SK-N-SH (cell line): ENCODE measurements at regions not wholly inside any gene's neighbourhood (a gene's known extent, or its start where the extent isn't known, plus 50 kb on each side); places are given as distances from the start of the nearest gene placed in this dataset.

Experiments used
- CTCF ChIA-PET: fragments of 300-600, 350-600 bp; formaldehyde crosslinking; extraction: SDS; loops from one replicate; lab custom pipeline; 2021; lab: Yijun Ruan, JAX
- POLR2A ChIA-PET: fragments of 350-600 bp; sonication (Branson Sonifier 250); formaldehyde crosslinking; extraction: SDS; loops from one replicate; lab custom pipeline; 2020; ENCODE audit warnings: antibody characterized with exemption, inconsistent platforms; lab: Yijun Ruan, JAX
- DNase-seq: peaks from one replicate; pipeline ENCODE4 v3.0.0; 2012
- H2AFZ ChIP-seq: fragments of 200-600 bp; sonication (generic); 2 replicates; pipeline ENCODE4 v1.8.1; 2016; ENCODE audit warnings: antibody characterized with exemption, mild to moderate bottlenecking, low read depth
- H3F3A ChIP-seq: fragments of 200-600 bp; sonication (generic); replicated peaks from 2 replicates; pipeline ENCODE3; 2016; ENCODE audit warnings: antibody characterized with exemption, mild to moderate bottlenecking; ENCODE audit not compliant: insufficient read depth
- H3K27ac ChIP-seq, 2 experiments: fragments of 200-500 bp in 1 of 2; fragments of 200-600 bp in 1 of 2; sonication (Bioruptor generic) in 1 of 2; sonication (generic), shearing (Covaris generic) in 1 of 2; 2 replicates each; pipeline versions ENCODE4 v1.5.1 to v1.6.1; 2014 to 2016; ENCODE audit warnings: low read depth in 2 of 2, inconsistent platforms in 1 of 2, low read length in 1 of 2, mild to moderate bottlenecking in 1 of 2, mixed read lengths in 1 of 2
- H3K27me3 ChIP-seq: fragments of 200-600 bp; sonication (generic), shearing (Covaris generic); 2 replicates; pipeline ENCODE4 v1.6.1; 2016; ENCODE audit warnings: mixed run types; ENCODE audit not compliant: insufficient read depth
- H3K36me3 ChIP-seq, 2 experiments: fragments of 200-500 bp in 1 of 2; fragments of 200-600 bp in 1 of 2; sonication (Bioruptor generic) in 1 of 2; sonication (generic) in 1 of 2; replicated peaks in 1 of 2; 2 replicates each; pipeline versions ENCODE3 to v1.5.1; 2014 to 2016; ENCODE audit warnings: low read length in 1 of 2, mild to moderate bottlenecking in 1 of 2; ENCODE audit not compliant: insufficient read depth in 2 of 2, control insufficient read depth in 1 of 2
- H3K4me1 ChIP-seq, 2 experiments: fragments of 200-500 bp in 1 of 2; fragments of 200-600 bp in 1 of 2; sonication (Bioruptor generic) in 1 of 2; sonication (generic), shearing (Covaris generic) in 1 of 2; 2 replicates each; pipeline versions ENCODE4 v1.5.1 to v1.6.1; 2014 to 2016; ENCODE audit warnings: low read depth in 1 of 2, low read length in 1 of 2, mixed run types in 1 of 2; ENCODE audit not compliant: insufficient read depth in 2 of 2, control insufficient read depth in 1 of 2
- H3K4me2 ChIP-seq: fragments of 200-600 bp; sonication (generic), shearing (Covaris generic); 2 replicates; pipeline ENCODE4 v1.6.1; 2017; ENCODE audit warnings: mixed run types
- H3K4me3 ChIP-seq, 2 experiments: fragments of 200-500 bp in 1 of 2; fragments of 200-600 bp in 1 of 2; sonication (Bioruptor generic) in 1 of 2; sonication (generic), shearing (Covaris generic) in 1 of 2; 2 replicates each; pipeline versions ENCODE4 v1.5.1 to v1.8.1; 2014 to 2016; ENCODE audit warnings: low read depth in 2 of 2, inconsistent platforms in 1 of 2, low read length in 1 of 2, mild to moderate bottlenecking in 1 of 2, mixed read lengths in 1 of 2, moderate library complexity in 1 of 2
- H3K79me2 ChIP-seq: fragments of 200-600 bp; sonication (generic); 2 replicates; pipeline ENCODE4 v1.8.1; 2017; ENCODE audit warnings: mild to moderate bottlenecking; ENCODE audit not compliant: insufficient read depth
- H3K9ac ChIP-seq: fragments of 200-600 bp; sonication (generic); 2 replicates; pipeline ENCODE4 v1.6.1; 2017; ENCODE audit warnings: mixed run types
- H3K9me2 ChIP-seq: fragments of 200-600 bp; sonication (generic); 2 replicates; pipeline ENCODE4 v1.6.1; 2017; ENCODE audit warnings: mixed run types
- H3K9me3 ChIP-seq: fragments of 200-600 bp; sonication (generic); 2 replicates; pipeline ENCODE4 v1.6.1; 2017; ENCODE audit warnings: mixed run types, mild to moderate bottlenecking, moderate library complexity
- H4K20me1 ChIP-seq: fragments of 200-600 bp; sonication (generic); 2 replicates; pipeline ENCODE4 v1.6.1; 2017; ENCODE audit warnings: mild to moderate bottlenecking, mixed run types; ENCODE audit not compliant: insufficient read depth
- CHD2 ChIP-seq: fragments of 150-350 bp; IDR thresholded peaks from 2 replicates; pipeline ENCODE4 v1.6.1; 2018; ENCODE audit warnings: low read length; ENCODE audit not compliant: partially characterized antibody
- ELF1 ChIP-seq: IDR thresholded peaks from 2 replicates; pipeline ENCODE4 v1.4.0; 2012
- EP300 ChIP-seq, 2 experiments: IDR thresholded peaks; 2 replicates each; pipeline versions ENCODE4 v1.4.0 to v1.6.1; 2012; ENCODE audit warnings: borderline replicate concordance in 1 of 2, low read depth in 1 of 2, low read length in 1 of 2
- GABPA ChIP-seq: IDR thresholded peaks from 2 replicates; pipeline ENCODE4 v1.4.0; 2012; ENCODE audit warnings: low read depth, mild to moderate bottlenecking
- JUND ChIP-seq: IDR thresholded peaks from 2 replicates; pipeline ENCODE4 v1.4.0; 2012
- MAX ChIP-seq: IDR thresholded peaks from 2 replicates; pipeline ENCODE4 v1.4.0; 2012; ENCODE audit warnings: low read depth
- NFIC ChIP-seq: IDR thresholded peaks from 2 replicates; pipeline ENCODE4 v1.4.0; 2012; ENCODE audit warnings: borderline replicate concordance
- PBX3 ChIP-seq: IDR thresholded peaks from 2 replicates; pipeline ENCODE4; 2012
- POLR2AphosphoS5 ChIP-seq: IDR thresholded peaks from 2 replicates; pipeline ENCODE4 v1.6.1; 2012; ENCODE audit warnings: low read depth, low read length
- RAD21 ChIP-seq: IDR thresholded peaks from 2 replicates; pipeline ENCODE4 v1.6.1; 2012; ENCODE audit warnings: mild to moderate bottlenecking, low read length
- RFX5 ChIP-seq: IDR thresholded peaks from 2 replicates; pipeline ENCODE4 v1.6.1; 2012; ENCODE audit warnings: mild to moderate bottlenecking, improper control_type of control experiment, low read length
- RXRA ChIP-seq: IDR thresholded peaks from 2 replicates; pipeline ENCODE4 v1.4.0; 2012; ENCODE audit warnings: low read depth, mild to moderate bottlenecking, borderline replicate concordance
- SIN3A ChIP-seq: IDR thresholded peaks from 2 replicates; pipeline ENCODE4 v1.6.1; 2012; ENCODE audit warnings: low read depth, mild to moderate bottlenecking, low read length, moderate library complexity, borderline replicate concordance
- SMC3 ChIP-seq: IDR thresholded peaks from 2 replicates; pipeline ENCODE4 v1.6.1; 2012; ENCODE audit warnings: low read depth, low read length, improper control_type of control experiment
- TEAD4 ChIP-seq: IDR thresholded peaks from 2 replicates; pipeline ENCODE4 v1.4.0; 2012; ENCODE audit warnings: mild to moderate bottlenecking, borderline replicate concordance; ENCODE audit not compliant: insufficient read depth
- USF1 ChIP-seq: IDR thresholded peaks from 2 replicates; pipeline ENCODE4 v1.4.0; 2012; ENCODE audit warnings: low read depth, borderline replicate concordance
- YY1 ChIP-seq: IDR thresholded peaks from 2 replicates; pipeline ENCODE4 v1.4.0; 2012; ENCODE audit warnings: low read depth, mild to moderate bottlenecking
- ZBTB33 ChIP-seq: IDR thresholded peaks from 2 replicates; pipeline ENCODE4 v1.4.0; 2012; ENCODE audit warnings: low read depth, borderline replicate concordance
- WGBS: methylation state at CpG from one replicate; pipeline ENCODE4 v1.1.6; 2017; ENCODE audit warnings: low lambda C conversion rate; 5-methylcytosine and 5-hydroxymethylcytosine counted together
- TF ChIP-seq, protein P1 (sequence below): fragments of 150-350 bp; IDR thresholded peaks from 2 replicates; pipeline ENCODE4 v1.6.1; 2016; ENCODE audit warnings: mild to moderate bottlenecking, low read depth, low read length
- TF ChIP-seq, protein P2 (sequence below): IDR thresholded peaks from 2 replicates; pipeline ENCODE4 v1.6.1; 2012; ENCODE audit warnings: mild to moderate bottlenecking, low read depth, low read length, moderate library complexity

- Histone ChIP-seq H3K4me3 (no peak overlapping the region), H3K4me1 (no peaks in the 10 kb centered on the region), H3K9me2 (no peaks in the 10 kb centered on the region), H3K36me3 (no peaks in the 10 kb centered on the region), H3K9me3 (no peaks in the 10 kb centered on the region), H3K27ac (no peak overlapping the region), H3K9ac (no peak overlapping the region)
- 30% methylated on average over 2 of the region's 2 CpGs for WGBS
- CTCF ChIA-PET = no interaction called here
- TF ChIP-seq, protein P1, sequence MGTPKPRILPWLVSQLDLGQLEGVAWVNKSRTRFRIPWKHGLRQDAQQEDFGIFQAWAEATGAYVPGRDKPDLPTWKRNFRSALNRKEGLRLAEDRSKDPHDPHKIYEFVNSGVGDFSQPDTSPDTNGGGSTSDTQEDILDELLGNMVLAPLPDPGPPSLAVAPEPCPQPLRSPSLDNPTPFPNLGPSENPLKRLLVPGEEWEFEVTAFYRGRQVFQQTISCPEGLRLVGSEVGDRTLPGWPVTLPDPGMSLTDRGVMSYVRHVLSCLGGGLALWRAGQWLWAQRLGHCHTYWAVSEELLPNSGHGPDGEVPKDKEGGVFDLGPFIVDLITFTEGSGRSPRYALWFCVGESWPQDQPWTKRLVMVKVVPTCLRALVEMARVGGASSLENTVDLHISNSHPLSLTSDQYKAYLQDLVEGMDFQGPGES = no peak
- no peak for TF ChIP-seq MAX
- TF ChIP-seq, all 33 proteins: peak for 0
- Histone ChIP-seq H3K79me2 (no peaks in the 10 kb centered on the region), H3F3A (no peaks in the 10 kb centered on the region), H3K27me3 (no peaks in the 10 kb centered on the region), H3K4me2 (no peak overlapping the region), H2AFZ (no peak overlapping the region), H4K20me1 (no peaks in the 10 kb centered on the region)
- no peak for DNase-seq
- POLR2A ChIA-PET = no interaction called here
Observed at GRCh38 chr14:38693423-38693822, 409.6 kb downstream of the SEC23A start.

DNA sequence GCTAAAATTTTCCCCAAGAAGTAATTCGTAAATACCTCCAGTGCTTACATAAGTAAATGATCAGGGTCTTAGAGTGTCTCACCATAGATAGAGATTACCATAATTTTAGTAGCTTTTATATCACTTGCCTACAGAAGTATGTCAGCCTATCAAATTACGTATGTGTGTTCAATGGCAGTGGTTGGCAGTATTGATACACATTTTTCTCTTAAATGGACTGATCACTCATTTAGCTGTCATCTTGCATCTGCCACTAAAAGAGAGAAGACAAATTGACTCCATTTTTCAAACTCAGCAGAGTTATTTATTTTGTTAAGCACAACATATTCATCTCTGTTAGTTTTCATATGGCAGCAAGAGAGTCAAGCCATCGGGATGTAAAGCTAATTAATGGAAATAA, 413.1 kb upstream of the CLEC14A start:
- Histone ChIP-seq H3K4me1 (no peaks in the 10 kb centered on the region), H3K4me2 (no peak overlapping the region), H3K79me2 (no peaks in the 10 kb centered on the region), H3K4me3 (no peak overlapping the region), H3K27ac (no peak overlapping the region), H3F3A (no peaks in the 10 kb centered on the region), H2AFZ (no peak overlapping the region), H3K9me3 (no peaks in the 10 kb centered on the region), H3K9me2 (no peaks in the 10 kb centered on the region), H4K20me1 (no peaks in the 10 kb centered on the region), H3K27me3 (no peaks in the 10 kb centered on the region), H3K36me3 (no peaks in the 10 kb centered on the region), H3K9ac (no peak overlapping the region)
- DNase-seq = no peak
- CTCF ChIA-PET = no interaction called here
- POLR2A ChIA-PET = no interaction called here
- WGBS = 0% methylated on average over 3 of the region's 3 CpGs
- no peak for TF ChIP-seq CHD2
- TF ChIP-seq JUND = no peak
- no peak for TF ChIP-seq ELF1
- TF ChIP-seq SIN3A = no peak
- TF ChIP-seq RFX5 = no peak
- TF ChIP-seq, protein P2, sequence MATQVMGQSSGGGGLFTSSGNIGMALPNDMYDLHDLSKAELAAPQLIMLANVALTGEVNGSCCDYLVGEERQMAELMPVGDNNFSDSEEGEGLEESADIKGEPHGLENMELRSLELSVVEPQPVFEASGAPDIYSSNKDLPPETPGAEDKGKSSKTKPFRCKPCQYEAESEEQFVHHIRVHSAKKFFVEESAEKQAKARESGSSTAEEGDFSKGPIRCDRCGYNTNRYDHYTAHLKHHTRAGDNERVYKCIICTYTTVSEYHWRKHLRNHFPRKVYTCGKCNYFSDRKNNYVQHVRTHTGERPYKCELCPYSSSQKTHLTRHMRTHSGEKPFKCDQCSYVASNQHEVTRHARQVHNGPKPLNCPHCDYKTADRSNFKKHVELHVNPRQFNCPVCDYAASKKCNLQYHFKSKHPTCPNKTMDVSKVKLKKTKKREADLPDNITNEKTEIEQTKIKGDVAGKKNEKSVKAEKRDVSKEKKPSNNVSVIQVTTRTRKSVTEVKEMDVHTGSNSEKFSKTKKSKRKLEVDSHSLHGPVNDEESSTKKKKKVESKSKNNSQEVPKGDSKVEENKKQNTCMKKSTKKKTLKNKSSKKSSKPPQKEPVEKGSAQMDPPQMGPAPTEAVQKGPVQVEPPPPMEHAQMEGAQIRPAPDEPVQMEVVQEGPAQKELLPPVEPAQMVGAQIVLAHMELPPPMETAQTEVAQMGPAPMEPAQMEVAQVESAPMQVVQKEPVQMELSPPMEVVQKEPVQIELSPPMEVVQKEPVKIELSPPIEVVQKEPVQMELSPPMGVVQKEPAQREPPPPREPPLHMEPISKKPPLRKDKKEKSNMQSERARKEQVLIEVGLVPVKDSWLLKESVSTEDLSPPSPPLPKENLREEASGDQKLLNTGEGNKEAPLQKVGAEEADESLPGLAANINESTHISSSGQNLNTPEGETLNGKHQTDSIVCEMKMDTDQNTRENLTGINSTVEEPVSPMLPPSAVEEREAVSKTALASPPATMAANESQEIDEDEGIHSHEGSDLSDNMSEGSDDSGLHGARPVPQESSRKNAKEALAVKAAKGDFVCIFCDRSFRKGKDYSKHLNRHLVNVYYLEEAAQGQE = no peak
- no peak for TF ChIP-seq ZBTB33
- TF ChIP-seq GABPA = no peak
- TF ChIP-seq TEAD4 = no peak
- no peak for TF ChIP-seq PBX3
- TF ChIP-seq POLR2AphosphoS5 = no peak
- no peak for TF ChIP-seq RAD21
- no peak for TF ChIP-seq USF1
- no peak for TF ChIP-seq NFIC
- TF ChIP-seq MAX = no peak
- no peak for TF ChIP-seq EP300 (IDR thresholded peaks at IDR 0.05; ENCODE audit: borderline replicate concordance in 1 of 2, low read depth in 1 of 2, low read length in 1 of 2)
- TF ChIP-seq YY1 = no peak
- TF ChIP-seq SMC3 = no peak
- TF ChIP-seq RXRA = no peak
